Gastrocnemius medialis (tissue), 4 donors: ENCODE measurements at regions not wholly inside any gene's neighbourhood (a gene's known extent, or its start where the extent isn't known, plus 50 kb on each side); places are given as distances from the start of the nearest gene placed in this dataset.

Source experiments
- POLR2A ChIP-seq, 2 donors: fragments of 450-650 bp; IDR thresholded peaks; one replicate each; pipeline ENCODE4 v1.6.1; 2017; ENCODE audit warnings: antibody characterized with exemption in 2 of 2, mild to moderate bottlenecking in 2 of 2, moderate library complexity in 2 of 2
- TF ChIP-seq, protein P1 (sequence below), 5 experiments: fragments of 450-650 bp in 3 of 5; fragments of 200-600 bp in 2 of 5; sonication (generic) in 2 of 5; IDR thresholded peaks in 4 of 5; conservative IDR thresholded peaks in 1 of 5; 1 replicate in 4 of 5; 2 replicates in 1 of 5; pipeline ENCODE4 v1.5.1; 2016 to 2019; ENCODE audit warnings: antibody characterized with exemption in 5 of 5, mild to moderate bottlenecking in 3 of 5, moderate library complexity in 3 of 5

DNA sequence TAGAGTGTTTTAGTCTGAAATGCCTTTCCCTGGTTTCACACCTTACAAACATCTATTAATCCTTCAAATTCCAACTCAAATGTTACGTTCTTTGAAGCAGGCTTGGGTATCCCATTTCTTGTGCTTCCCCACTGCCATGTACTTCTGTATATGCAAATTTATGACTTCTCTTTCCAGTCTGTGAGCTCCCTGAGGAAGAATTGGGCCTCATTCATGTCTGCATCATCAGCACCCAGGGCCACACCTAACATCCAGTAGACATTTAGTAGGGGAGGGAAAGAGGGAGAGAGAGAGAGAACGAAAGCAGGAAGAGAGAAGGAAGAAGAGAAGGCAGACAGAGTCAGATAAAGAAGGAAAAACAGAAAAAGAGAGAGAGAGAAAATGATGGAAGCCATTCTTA, 53.3 kb upstream of the KY start:
- TF ChIP-seq, protein P1, sequence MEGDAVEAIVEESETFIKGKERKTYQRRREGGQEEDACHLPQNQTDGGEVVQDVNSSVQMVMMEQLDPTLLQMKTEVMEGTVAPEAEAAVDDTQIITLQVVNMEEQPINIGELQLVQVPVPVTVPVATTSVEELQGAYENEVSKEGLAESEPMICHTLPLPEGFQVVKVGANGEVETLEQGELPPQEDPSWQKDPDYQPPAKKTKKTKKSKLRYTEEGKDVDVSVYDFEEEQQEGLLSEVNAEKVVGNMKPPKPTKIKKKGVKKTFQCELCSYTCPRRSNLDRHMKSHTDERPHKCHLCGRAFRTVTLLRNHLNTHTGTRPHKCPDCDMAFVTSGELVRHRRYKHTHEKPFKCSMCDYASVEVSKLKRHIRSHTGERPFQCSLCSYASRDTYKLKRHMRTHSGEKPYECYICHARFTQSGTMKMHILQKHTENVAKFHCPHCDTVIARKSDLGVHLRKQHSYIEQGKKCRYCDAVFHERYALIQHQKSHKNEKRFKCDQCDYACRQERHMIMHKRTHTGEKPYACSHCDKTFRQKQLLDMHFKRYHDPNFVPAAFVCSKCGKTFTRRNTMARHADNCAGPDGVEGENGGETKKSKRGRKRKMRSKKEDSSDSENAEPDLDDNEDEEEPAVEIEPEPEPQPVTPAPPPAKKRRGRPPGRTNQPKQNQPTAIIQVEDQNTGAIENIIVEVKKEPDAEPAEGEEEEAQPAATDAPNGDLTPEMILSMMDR (IDR thresholded peaks at IDR 0.05 in 4 of 5, conservative IDR thresholded peaks at IDR 0.05 in 1 of 5), result no peak
- TF ChIP-seq POLR2A (IDR thresholded peaks at IDR 0.05), result no peak
